Fibroblast of pulmonary artery (primary cell): ENCODE measurements at regions not wholly inside any gene's neighbourhood (a gene's known extent, or its start where the extent isn't known, plus 50 kb on each side); places are given as distances from the start of the nearest gene placed in this dataset.
"Not testable (repeated sequence)": the region's sequence is repeated elsewhere in the genome, so short reads cannot be mapped to it uniquely, and the experiment has no call there.

ENCODE experiments used
- DNase-seq: peaks from one replicate; pipeline ENCODE4 v3.0.0-alpha.2; 2010; ENCODE audit warnings: low read depth
- H3K4me3 ChIP-seq: replicated peaks from 2 replicates; pipeline ENCODE4 v1.5.1; 2011; ENCODE audit warnings: low read depth, mild to moderate bottlenecking, control low read depth, low read length, moderate library complexity
- CTCF ChIP-seq: IDR thresholded peaks from 2 replicates; pipeline ENCODE4 v1.5.1; 2011; ENCODE audit warnings: mild to moderate bottlenecking, control low read depth, low read length, inconsistent platforms; ENCODE audit errors: missing control alignments

DNA sequence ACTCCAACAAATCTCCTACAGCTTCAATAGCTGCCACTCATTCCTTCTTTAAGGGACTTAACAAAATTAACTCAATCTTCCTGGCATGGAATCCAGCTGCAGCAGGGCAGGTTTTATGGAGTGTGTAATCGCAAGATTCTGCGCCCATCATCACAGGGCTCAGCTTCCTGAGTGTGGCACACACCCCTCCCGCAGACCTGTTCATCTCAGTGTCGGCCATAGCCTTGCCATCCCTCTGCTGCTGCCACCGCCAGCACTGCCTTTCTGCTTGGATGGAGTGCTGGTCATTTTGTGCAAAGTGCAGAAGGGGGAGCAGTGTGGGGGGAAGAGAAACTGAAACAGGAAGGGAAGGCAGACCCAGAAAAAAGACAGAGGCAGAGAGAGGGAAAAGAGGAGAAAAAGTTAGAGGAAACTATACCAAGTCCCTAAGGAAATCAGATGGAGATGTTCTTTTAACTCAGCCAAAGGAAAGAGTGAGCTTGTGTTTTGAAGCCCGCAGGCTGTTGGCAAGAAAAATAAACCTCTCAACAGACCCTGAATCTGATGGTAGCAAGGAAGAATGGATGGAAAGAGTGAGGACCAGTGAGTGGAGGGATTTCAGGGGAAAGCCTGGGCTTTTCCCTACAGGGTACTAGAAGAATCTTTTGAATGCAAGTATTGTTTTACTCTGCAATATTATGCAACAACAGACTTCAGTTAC lies 324.2 kb downstream of the SEC16B start:
- no peak for DNase-seq
- TF ChIP-seq CTCF = no peak
- no peak overlapping the region for H3K4me3 ChIP-seq

DNA sequence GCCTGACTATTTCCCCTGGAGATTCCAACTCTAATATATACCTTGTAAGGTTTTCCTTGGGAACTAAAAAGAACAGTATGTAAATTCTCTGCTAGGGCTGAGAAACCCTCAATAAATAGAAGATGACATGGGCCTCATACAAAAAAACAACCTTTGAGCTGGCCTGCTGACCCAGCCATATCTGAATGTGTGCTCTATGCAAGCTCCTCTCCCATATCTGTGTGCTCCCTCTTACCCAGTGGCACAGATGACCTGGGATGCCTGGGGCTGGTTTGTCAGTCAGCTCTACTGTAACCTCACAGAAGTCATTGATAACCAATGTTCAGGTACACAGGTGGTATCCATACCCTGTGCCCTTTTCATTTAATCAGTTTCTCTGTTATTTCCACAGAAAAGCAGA lies 329.2 kb downstream of the SEC16B start:
- no peak for DNase-seq
- H3K4me3 ChIP-seq = no peak overlapping the region
- no peak for TF ChIP-seq CTCF

DNA sequence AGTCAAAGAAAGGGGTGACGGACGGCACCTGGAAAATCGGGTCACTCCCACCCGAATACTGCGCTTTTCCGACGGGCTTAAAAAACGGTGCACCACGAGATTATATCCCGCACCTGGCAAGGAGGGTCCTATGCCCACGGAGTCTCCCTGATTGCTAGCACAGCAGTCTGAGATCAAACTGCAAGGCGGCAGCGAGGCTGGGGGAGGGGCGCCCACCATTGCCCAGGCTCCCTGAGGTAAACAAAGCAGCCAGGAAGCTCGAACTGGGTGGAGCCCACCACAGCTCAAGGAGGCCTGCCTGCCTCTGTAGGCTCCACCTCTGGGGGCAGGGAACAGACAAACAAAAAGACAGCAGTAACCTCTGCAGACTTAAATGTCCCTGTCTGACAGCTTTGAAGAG lies 335.7 kb downstream of the SEC16B start:
- not testable (repeated sequence) for DNase-seq, H3K4me3 ChIP-seq

GRCh38 chr1:177632923-177633615 lies 336.8 kb downstream of the SEC16B start:
- no peak overlapping the region for H3K4me3 ChIP-seq
- DNase-seq = peak; percentile 27
- TF ChIP-seq CTCF = no peak

- no peak for DNase-seq
- H3K4me3 ChIP-seq = no peak overlapping the region
- TF ChIP-seq CTCF = no peak
These were observed 338.1 kb downstream of the SEC16B start for GRCh38 chr1:177631770-177632169.

DNA sequence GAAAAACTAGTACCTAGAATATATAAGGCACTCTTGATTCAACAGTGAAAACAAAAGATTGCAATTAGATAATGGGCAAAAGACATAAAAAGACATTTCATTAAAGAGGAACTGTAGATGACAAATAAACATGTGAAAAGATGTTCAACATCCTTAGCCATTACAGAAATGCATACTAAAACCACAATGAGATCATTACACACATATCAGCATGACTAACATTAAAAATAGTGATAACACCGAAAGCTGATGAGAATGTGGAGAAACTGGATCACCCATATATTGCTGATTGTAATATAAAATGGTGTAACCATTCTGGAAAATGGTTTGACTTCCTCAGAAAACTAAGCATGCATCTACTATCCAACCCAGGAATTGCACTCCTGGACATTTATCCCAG lies 340.3 kb downstream of the SEC16B start:
- no peak overlapping the region for H3K4me3 ChIP-seq
- TF ChIP-seq CTCF = no peak
- DNase-seq = peak; percentile 13

GRCh38 chr1:177627148-177627910 lies 342.5 kb downstream of the SEC16B start:
- no peak overlapping the region for H3K4me3 ChIP-seq
- TF ChIP-seq CTCF = no peak
- no peak for DNase-seq
